ENCODE measurements at regions not wholly inside any gene's neighbourhood (a gene's known extent, or its start where the extent isn't known, plus 50 kb on each side); places are given as distances from the start of the nearest gene placed in this dataset.

GRCh38 chr14:42734041-42734440, 1127.4 kb downstream of the LRFN5 start:
- H3K4me3 Mint-ChIP-seq (ENCODE audit: unreplicated experiment), result no peak overlapping the region
- H3K9me3 Mint-ChIP-seq (ENCODE audit: unreplicated experiment), result no peaks in the 10 kb centered on the region
- no peak for DNase-seq
- H3K27ac Mint-ChIP-seq (ENCODE audit: unreplicated experiment), result no peak overlapping the region
- no peak for TF ChIP-seq CTCF (IDR thresholded peaks at IDR 0.05; ENCODE audit: partially characterized antibody, unreplicated experiment)
- H3K4me1 Mint-ChIP-seq (ENCODE audit: low read depth, unreplicated experiment), result no peaks in the 10 kb centered on the region
- H3K27me3 Mint-ChIP-seq (ENCODE audit: unreplicated experiment), result no peaks in the 10 kb centered on the region
- H3K36me3 Mint-ChIP-seq (ENCODE audit: unreplicated experiment), result no peaks in the 10 kb centered on the region

- no peaks in the 10 kb centered on the region for H3K36me3 Mint-ChIP-seq (ENCODE audit: unreplicated experiment)
- H3K4me3 Mint-ChIP-seq (ENCODE audit: unreplicated experiment), result no peak overlapping the region
- H3K9me3 Mint-ChIP-seq (ENCODE audit: unreplicated experiment), result peaks cover 1% of the 10 kb centered on the region
- no peak for DNase-seq
- TF ChIP-seq CTCF (IDR thresholded peaks at IDR 0.05; ENCODE audit: partially characterized antibody, unreplicated experiment), result no peak
- no peaks in the 10 kb centered on the region for H3K4me1 Mint-ChIP-seq (ENCODE audit: low read depth, unreplicated experiment)
- no peak overlapping the region for H3K27ac Mint-ChIP-seq (ENCODE audit: unreplicated experiment)
- H3K27me3 Mint-ChIP-seq (ENCODE audit: unreplicated experiment), result no peaks in the 10 kb centered on the region
Measured at GRCh38 chr14:42732005-42732404, 1125.3 kb downstream of the LRFN5 start.

GRCh38 chr14:42731480-42731879, 1124.8 kb downstream of the LRFN5 start:
- Mint-ChIP-seq H3K27me3 (ENCODE audit: unreplicated experiment) (no peaks in the 10 kb centered on the region), H3K36me3 (ENCODE audit: unreplicated experiment) (no peaks in the 10 kb centered on the region), H3K9me3 (ENCODE audit: unreplicated experiment) (peaks cover 2% of the 10 kb centered on the region), H3K27ac (ENCODE audit: unreplicated experiment) (no peak overlapping the region), H3K4me1 (ENCODE audit: low read depth, unreplicated experiment) (no peaks in the 10 kb centered on the region), H3K4me3 (ENCODE audit: unreplicated experiment) (no peak overlapping the region)
- no peak for TF ChIP-seq CTCF (IDR thresholded peaks at IDR 0.05; ENCODE audit: partially characterized antibody, unreplicated experiment)
- DNase-seq, result no peak

GRCh38 chr14:42729681-42730080, 1123.0 kb downstream of the LRFN5 start:
- no peaks in the 10 kb centered on the region for H3K4me1 Mint-ChIP-seq (ENCODE audit: low read depth, unreplicated experiment)
- no peak overlapping the region for H3K4me3 Mint-ChIP-seq (ENCODE audit: unreplicated experiment)
- no peaks in the 10 kb centered on the region for H3K27me3 Mint-ChIP-seq (ENCODE audit: unreplicated experiment)
- DNase-seq, result no peak
- H3K27ac Mint-ChIP-seq (ENCODE audit: unreplicated experiment), result no peak overlapping the region
- H3K9me3 Mint-ChIP-seq (ENCODE audit: unreplicated experiment), result peaks cover 2% of the 10 kb centered on the region
- no peak for TF ChIP-seq CTCF (IDR thresholded peaks at IDR 0.05; ENCODE audit: partially characterized antibody, unreplicated experiment)
- H3K36me3 Mint-ChIP-seq (ENCODE audit: unreplicated experiment), result no peaks in the 10 kb centered on the region

GRCh38 chr14:42719391-42719790, 1112.7 kb downstream of the LRFN5 start:
- no peak for TF ChIP-seq CTCF (IDR thresholded peaks at IDR 0.05; ENCODE audit: partially characterized antibody, unreplicated experiment)
- Mint-ChIP-seq H3K36me3 (ENCODE audit: unreplicated experiment) (no peaks in the 10 kb centered on the region), H3K9me3 (ENCODE audit: unreplicated experiment) (peaks cover 2% of the 10 kb centered on the region), H3K4me1 (ENCODE audit: low read depth, unreplicated experiment) (peaks cover 9% of the 10 kb centered on the region), H3K4me3 (ENCODE audit: unreplicated experiment) (no peak overlapping the region), H3K27me3 (ENCODE audit: unreplicated experiment) (peaks cover 3% of the 10 kb centered on the region), H3K27ac (ENCODE audit: unreplicated experiment) (peak overlapping the region; percentile 34)
- no peak for DNase-seq
